HEK293 (cell line): ENCODE measurements at regions not wholly inside any gene's neighbourhood (a gene's known extent, or its start where the extent isn't known, plus 50 kb on each side); places are given as distances from the start of the nearest gene placed in this dataset.

Experiments used
- CTCF ChIA-PET: fragments of 350-600 bp; formaldehyde crosslinking; extraction: SDS; loops from one replicate; lab custom pipeline; 2021; ENCODE audit warnings: antibody characterized with exemption; lab: Yijun Ruan, JAX
- POLR2A ChIA-PET: fragments of 300-600 bp; formaldehyde crosslinking; extraction: SDS; loops from one replicate; lab custom pipeline; 2020; ENCODE audit warnings: antibody characterized with exemption, inconsistent platforms; lab: Yijun Ruan, JAX
- H3K27ac ChIP-seq: fragments of 200-500 bp; sonication (Bioruptor generic); 2 replicates; pipeline ENCODE4 v1.5.1; 2014; ENCODE audit warnings: low read depth, low read length, control low read depth, inconsistent platforms; ENCODE audit errors: extremely low read depth
- H3K36me3 ChIP-seq, 2 experiments: fragments of 200-500 bp in 1 of 2; sonication (Bioruptor generic) in 1 of 2; 1 replicate in 1 of 2; 2 replicates in 1 of 2; pipeline ENCODE4 v1.5.1; 2014 to 2017; ENCODE audit warnings: inconsistent platforms in 2 of 2, low read length in 2 of 2; ENCODE audit not compliant: control insufficient read depth in 2 of 2, insufficient read depth in 1 of 2
- H3K4me1 ChIP-seq: fragments of 200-500 bp; sonication (Bioruptor generic); 2 replicates; pipeline ENCODE4 v1.5.1; 2014; ENCODE audit warnings: mild to moderate bottlenecking, low read length, inconsistent platforms; ENCODE audit not compliant: control insufficient read depth, insufficient read depth
- H3K4me3 ChIP-seq: 2 replicates; pipeline ENCODE4 v1.5.1; 2011; ENCODE audit warnings: low read depth, mild to moderate bottlenecking, control low read depth, low read length, moderate library complexity
- H3K9me3 ChIP-seq: fragments of 200-500 bp; sonication (Bioruptor generic); 2 replicates; pipeline ENCODE4 v1.5.1; 2014; ENCODE audit warnings: low read depth, low read length, inconsistent platforms; ENCODE audit not compliant: control insufficient read depth, insufficient read depth
- EGR2 ChIP-seq: fragments of 450-650 bp; formaldehyde crosslinking; IDR thresholded peaks from 2 replicates; pipeline ENCODE4 v1.5.1; 2016; ENCODE audit warnings: low read depth, missing biosample characterization, missing genetic modification characterization
- GFI1B ChIP-seq: fragments of 450-650 bp; formaldehyde crosslinking; IDR thresholded peaks from 2 replicates; pipeline ENCODE4 v1.5.1; 2016; ENCODE audit warnings: missing biosample characterization, missing genetic modification characterization
- HIC1 ChIP-seq: fragments of 450-650 bp; formaldehyde crosslinking; IDR thresholded peaks from 2 replicates; pipeline ENCODE4 v1.5.1; 2016; ENCODE audit warnings: missing biosample characterization, missing genetic modification characterization
- HOXC10 ChIP-seq: sonication (generic); formaldehyde crosslinking; IDR thresholded peaks from 2 replicates; pipeline ENCODE4 v1.8.1; 2023; ENCODE audit warnings: mild to moderate bottlenecking, missing genetic modification reagents
- IKZF3 ChIP-seq: fragments of 450-650 bp; IDR thresholded peaks from 2 replicates; pipeline ENCODE4 v1.5.0; 2018; ENCODE audit warnings: missing biosample characterization, mild to moderate bottlenecking, missing genetic modification characterization, moderate library complexity
- KLF1 ChIP-seq: fragments of 450-650 bp; formaldehyde crosslinking; IDR thresholded peaks from 2 replicates; pipeline ENCODE4 v1.5.1; 2016; ENCODE audit warnings: missing biosample characterization, missing genetic modification characterization
- KLF16 ChIP-seq: fragments of 450-650 bp; formaldehyde crosslinking; IDR thresholded peaks from 2 replicates; pipeline ENCODE4 v1.5.1; 2017; ENCODE audit warnings: missing biosample characterization, missing genetic modification characterization
- REPIN1 ChIP-seq: fragments of 450-650 bp; formaldehyde crosslinking; IDR thresholded peaks from 2 replicates; pipeline ENCODE4 v1.5.1; 2017; ENCODE audit warnings: missing biosample characterization, missing genetic modification characterization, low read depth
- SETDB1 ChIP-seq: IDR thresholded peaks from one replicate; pipeline ENCODE4 v1.6.1; 2017; ENCODE audit warnings: mild to moderate bottlenecking, low read length, moderate library complexity, mixed read lengths; ENCODE audit not compliant: insufficient read length
- TRIM28 ChIP-seq: IDR thresholded peaks from 2 replicates; pipeline ENCODE4 v1.6.1; 2011; ENCODE audit warnings: low read length, control low read depth, borderline replicate concordance
- YY1 ChIP-seq: fragments of 450-650 bp; formaldehyde crosslinking; IDR thresholded peaks from 2 replicates; pipeline ENCODE4 v1.5.1; 2018; ENCODE audit warnings: missing biosample characterization, missing genetic modification characterization
- ZBTB17 ChIP-seq: fragments of 450-650 bp; formaldehyde crosslinking; IDR thresholded peaks from 2 replicates; pipeline ENCODE4 v1.5.1; 2016; ENCODE audit warnings: missing biosample characterization, missing genetic modification characterization
- ZBTB44 ChIP-seq: fragments of 450-650 bp; IDR thresholded peaks from 2 replicates; pipeline ENCODE4 v1.5.1; 2018; ENCODE audit warnings: missing biosample characterization, mild to moderate bottlenecking, missing genetic modification characterization
- ZBTB8A ChIP-seq: fragments of 450-650 bp; formaldehyde crosslinking; IDR thresholded peaks from 2 replicates; pipeline ENCODE4 v1.5.1; 2016; ENCODE audit warnings: missing biosample characterization, missing genetic modification characterization
- ZNF121 ChIP-seq: fragments of 450-650 bp; formaldehyde crosslinking; IDR thresholded peaks from 2 replicates; pipeline ENCODE4 v1.5.1; 2016; ENCODE audit warnings: missing biosample characterization, missing genetic modification characterization
- ZNF138 ChIP-seq: fragments of 450-650 bp; formaldehyde crosslinking; IDR thresholded peaks from 2 replicates; pipeline ENCODE4 v1.5.1; 2016; ENCODE audit warnings: missing biosample characterization, missing genetic modification characterization, borderline replicate concordance
- ZNF398 ChIP-seq: fragments of 450-650 bp; formaldehyde crosslinking; IDR thresholded peaks from 2 replicates; pipeline ENCODE4 v1.5.1; 2017; ENCODE audit warnings: missing biosample characterization, missing genetic modification characterization
- ZNF449 ChIP-seq: fragments of 450-650 bp; formaldehyde crosslinking; IDR thresholded peaks from 2 replicates; pipeline ENCODE4 v1.5.1; 2017; ENCODE audit warnings: missing biosample characterization, mild to moderate bottlenecking, missing genetic modification characterization, moderate library complexity
- ZNF488 ChIP-seq: fragments of 450-650 bp; formaldehyde crosslinking; IDR thresholded peaks from 2 replicates; pipeline ENCODE4 v1.5.1; 2016; ENCODE audit warnings: missing biosample characterization, missing genetic modification characterization
- ZNF529 ChIP-seq: fragments of 450-650 bp; formaldehyde crosslinking; IDR thresholded peaks from 2 replicates; pipeline ENCODE4 v1.5.1; 2017; ENCODE audit warnings: missing genetic modification characterization, missing biosample characterization; ENCODE audit not compliant: insufficient replicate concordance
- ZNF701 ChIP-seq: fragments of 450-650 bp; formaldehyde crosslinking; IDR thresholded peaks from 2 replicates; pipeline ENCODE4 v1.5.1; 2016; ENCODE audit warnings: missing biosample characterization, missing genetic modification characterization
- ZNF830 ChIP-seq: fragments of 450-650 bp; IDR thresholded peaks from 2 replicates; pipeline ENCODE4 v1.5.0; 2018; ENCODE audit warnings: missing biosample characterization, missing genetic modification characterization, low read depth, mild to moderate bottlenecking, moderate library complexity
- ZNF843 ChIP-seq: fragments of 450-650 bp; formaldehyde crosslinking; IDR thresholded peaks from 2 replicates; pipeline ENCODE4 v1.5.1; 2016; ENCODE audit warnings: missing biosample characterization, missing genetic modification characterization

GRCh38 chr4:125538670-125539069 is 223.9 kb downstream of the FAT4 start:
- Histone ChIP-seq H3K4me1 (no peaks in the 10 kb centered on the region), H3K9me3 (no peaks in the 10 kb centered on the region), H3K4me3 (no peak overlapping the region), H3K27ac (no peak overlapping the region), H3K36me3 (no peaks in the 10 kb centered on the region)
- TF ChIP-seq ZNF843: no peak
- POLR2A ChIA-PET: no interaction called here
- CTCF ChIA-PET: interaction anchor here (0.6 kb wide), 1 partner anchor 71 kb away, joined by 3 read pairs; no protein-coding TSS in a partner anchor

GRCh38 chr4:125539691-125540090 is 224.9 kb downstream of the FAT4 start:
- no peaks in the 10 kb centered on the region for H3K36me3 ChIP-seq
- peak; percentile 74 for TF ChIP-seq SETDB1
- TF ChIP-seq ZNF529 (tag by site-specific recombination): no peak
- TF ChIP-seq TRIM28: peak; percentile 73
- TF ChIP-seq, all 188 proteins: peak for 2
- H3K4me3 ChIP-seq: no peak overlapping the region
- H3K4me1 ChIP-seq: no peaks in the 10 kb centered on the region
- H3K9me3 ChIP-seq: no peaks in the 10 kb centered on the region
- H3K27ac ChIP-seq: no peak overlapping the region
- ChIA-PET POLR2A (no interaction called here), CTCF (no interaction called here)

- Histone ChIP-seq H3K27ac (no peak overlapping the region), H3K4me1 (no peaks in the 10 kb centered on the region), H3K4me3 (no peak overlapping the region), H3K36me3 (no peaks in the 10 kb centered on the region), H3K9me3 (no peaks in the 10 kb centered on the region)
- ChIA-PET POLR2A (no interaction called here), CTCF (no interaction called here)
- TF ChIP-seq EGR2 (tag by site-specific recombination) (no peak), YY1 (tag by site-specific recombination) (no peak), HIC1 (tag by site-specific recombination) (no peak), GFI1B (tag by site-specific recombination) (no peak), ZNF121 (no peak), ZNF830 (tag by site-specific recombination) (no peak), ZBTB8A (tag by site-specific recombination) (no peak), ZBTB44 (tag by site-specific recombination) (no peak), KLF16 (no peak), REPIN1 (tag by site-specific recombination) (no peak), ZBTB17 (no peak), IKZF3 (tag by site-specific recombination) (no peak), ZNF449 (tag by site-specific recombination) (no peak), ZNF138 (tag by site-specific recombination) (no peak), KLF1 (tag by site-specific recombination) (no peak), ZNF488 (no peak), HOXC10 (CRISPR knock-in tag) (no peak), ZNF398 (no peak), ZNF701 (no peak)
Measured at GRCh38 chr4:125541836-125542385, 227.2 kb downstream of the FAT4 start.
